ENCODE measurements at regions not wholly inside any gene's neighbourhood (a gene's known extent, or its start where the extent isn't known, plus 50 kb on each side); places are given as distances from the start of the nearest gene placed in this dataset.

GRCh38 chr6:15713325-15713724 is 50.5 kb upstream of the DTNBP1 start:
- TF ChIP-seq, protein P1, sequence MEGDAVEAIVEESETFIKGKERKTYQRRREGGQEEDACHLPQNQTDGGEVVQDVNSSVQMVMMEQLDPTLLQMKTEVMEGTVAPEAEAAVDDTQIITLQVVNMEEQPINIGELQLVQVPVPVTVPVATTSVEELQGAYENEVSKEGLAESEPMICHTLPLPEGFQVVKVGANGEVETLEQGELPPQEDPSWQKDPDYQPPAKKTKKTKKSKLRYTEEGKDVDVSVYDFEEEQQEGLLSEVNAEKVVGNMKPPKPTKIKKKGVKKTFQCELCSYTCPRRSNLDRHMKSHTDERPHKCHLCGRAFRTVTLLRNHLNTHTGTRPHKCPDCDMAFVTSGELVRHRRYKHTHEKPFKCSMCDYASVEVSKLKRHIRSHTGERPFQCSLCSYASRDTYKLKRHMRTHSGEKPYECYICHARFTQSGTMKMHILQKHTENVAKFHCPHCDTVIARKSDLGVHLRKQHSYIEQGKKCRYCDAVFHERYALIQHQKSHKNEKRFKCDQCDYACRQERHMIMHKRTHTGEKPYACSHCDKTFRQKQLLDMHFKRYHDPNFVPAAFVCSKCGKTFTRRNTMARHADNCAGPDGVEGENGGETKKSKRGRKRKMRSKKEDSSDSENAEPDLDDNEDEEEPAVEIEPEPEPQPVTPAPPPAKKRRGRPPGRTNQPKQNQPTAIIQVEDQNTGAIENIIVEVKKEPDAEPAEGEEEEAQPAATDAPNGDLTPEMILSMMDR (IDR thresholded peaks at IDR 0.05; ENCODE audit: low read depth, low read length, poor library complexity, severe bottlenecking), result no peak
- TF ChIP-seq EZH2phosphoT487 (IDR thresholded peaks at IDR 0.05; ENCODE audit: borderline replicate concordance, low read length), result no peak

Data from DOHH2 (cell line).